Chondrocyte (in vitro differentiated cells): ENCODE measurements at regions not wholly inside any gene's neighbourhood (a gene's known extent, or its start where the extent isn't known, plus 50 kb on each side); places are given as distances from the start of the nearest gene placed in this dataset.

Experiments
- DNase-seq: peaks from one replicate; pipeline ENCODE4 v3.0.0; 2021; ENCODE audit warnings: mixed read lengths, low spot score
- H3K27ac Mint-ChIP-seq: one replicate; pipeline ENCODE4 v1.8.0; 2021; ENCODE audit warnings: mild to moderate bottlenecking, moderate library complexity, mixed read lengths; ENCODE audit not compliant: unreplicated experiment
- H3K27me3 Mint-ChIP-seq: 2 replicates; pipeline ENCODE4 v1.8.0; 2021; ENCODE audit warnings: low read depth, mixed read lengths
- H3K36me3 Mint-ChIP-seq: 2 replicates; pipeline ENCODE4 v1.8.0; 2021; ENCODE audit warnings: low read depth, mixed read lengths
- H3K4me1 Mint-ChIP-seq: 2 replicates; pipeline ENCODE4 v1.8.0; 2021; ENCODE audit warnings: low read depth, mild to moderate bottlenecking, mixed read lengths
- H3K4me3 Mint-ChIP-seq: one replicate; pipeline ENCODE4 v1.8.0; 2021; ENCODE audit warnings: mild to moderate bottlenecking, moderate library complexity, mixed read lengths; ENCODE audit not compliant: unreplicated experiment
- H3K9me3 Mint-ChIP-seq: 2 replicates; pipeline ENCODE4 v1.8.0; 2021; ENCODE audit warnings: low read depth, mixed read lengths
- TF ChIP-seq, protein P1 (sequence below): fragments of 200-600 bp; sonication (generic); IDR thresholded peaks from 2 replicates; pipeline ENCODE4 v1.5.0; 2021; ENCODE audit warnings: antibody characterized with exemption, mild to moderate bottlenecking, moderate library complexity

DNA sequence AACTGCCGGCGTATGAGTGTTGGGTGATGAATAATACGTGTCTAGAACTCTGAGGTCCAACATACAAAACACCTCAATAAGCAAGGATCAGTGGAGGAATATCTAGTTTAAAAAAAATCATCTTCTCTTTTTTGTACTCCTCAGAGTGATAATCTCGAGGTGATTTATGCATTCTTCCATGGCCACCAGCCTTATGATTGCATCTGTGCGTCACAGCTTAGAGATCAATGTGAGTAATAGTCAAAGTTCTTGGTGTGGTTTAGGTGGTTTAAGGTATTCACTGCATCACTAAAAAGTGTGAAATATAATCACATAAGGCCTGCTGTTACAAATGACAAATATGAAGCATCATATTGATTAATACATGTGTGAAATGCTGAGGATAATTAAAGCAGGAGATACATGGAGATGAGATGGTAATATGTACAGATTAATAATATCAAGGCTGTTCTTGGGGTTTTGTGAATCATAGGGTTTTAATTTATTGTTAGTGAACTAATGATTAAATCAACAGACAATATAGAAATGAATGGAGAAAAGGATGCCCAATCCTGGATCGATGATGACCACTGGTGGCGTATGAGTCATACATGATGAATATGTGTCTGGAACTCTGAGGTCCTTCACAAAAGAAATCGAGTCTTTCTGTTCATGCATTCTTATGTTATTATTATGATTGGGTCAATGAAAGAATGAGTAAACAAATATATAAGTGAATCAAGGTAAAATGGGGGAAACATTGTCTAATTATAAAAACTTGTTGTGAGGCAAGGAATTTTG is 68.8 kb upstream of the RTL1 start:
- H3K36me3 Mint-ChIP-seq: no peaks in the 10 kb centered on the region
- TF ChIP-seq, protein P1, sequence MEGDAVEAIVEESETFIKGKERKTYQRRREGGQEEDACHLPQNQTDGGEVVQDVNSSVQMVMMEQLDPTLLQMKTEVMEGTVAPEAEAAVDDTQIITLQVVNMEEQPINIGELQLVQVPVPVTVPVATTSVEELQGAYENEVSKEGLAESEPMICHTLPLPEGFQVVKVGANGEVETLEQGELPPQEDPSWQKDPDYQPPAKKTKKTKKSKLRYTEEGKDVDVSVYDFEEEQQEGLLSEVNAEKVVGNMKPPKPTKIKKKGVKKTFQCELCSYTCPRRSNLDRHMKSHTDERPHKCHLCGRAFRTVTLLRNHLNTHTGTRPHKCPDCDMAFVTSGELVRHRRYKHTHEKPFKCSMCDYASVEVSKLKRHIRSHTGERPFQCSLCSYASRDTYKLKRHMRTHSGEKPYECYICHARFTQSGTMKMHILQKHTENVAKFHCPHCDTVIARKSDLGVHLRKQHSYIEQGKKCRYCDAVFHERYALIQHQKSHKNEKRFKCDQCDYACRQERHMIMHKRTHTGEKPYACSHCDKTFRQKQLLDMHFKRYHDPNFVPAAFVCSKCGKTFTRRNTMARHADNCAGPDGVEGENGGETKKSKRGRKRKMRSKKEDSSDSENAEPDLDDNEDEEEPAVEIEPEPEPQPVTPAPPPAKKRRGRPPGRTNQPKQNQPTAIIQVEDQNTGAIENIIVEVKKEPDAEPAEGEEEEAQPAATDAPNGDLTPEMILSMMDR: no peak
- DNase-seq: no peak
- H3K27ac Mint-ChIP-seq: no peak overlapping the region
- H3K27me3 Mint-ChIP-seq: no peaks in the 10 kb centered on the region
- no peak overlapping the region for H3K4me3 Mint-ChIP-seq
- no peaks in the 10 kb centered on the region for H3K9me3 Mint-ChIP-seq
- no peaks in the 10 kb centered on the region for H3K4me1 Mint-ChIP-seq

GRCh38 chr14:100975671-100976070 is 72.1 kb upstream of the RTL1 start:
- H3K9me3 Mint-ChIP-seq: no peaks in the 10 kb centered on the region
- no peaks in the 10 kb centered on the region for H3K27me3 Mint-ChIP-seq
- H3K36me3 Mint-ChIP-seq: no peaks in the 10 kb centered on the region
- TF ChIP-seq, protein P1: no peak
- H3K4me3 Mint-ChIP-seq: no peak overlapping the region
- H3K4me1 Mint-ChIP-seq: peaks cover 6% of the 10 kb centered on the region
- H3K27ac Mint-ChIP-seq: no peak overlapping the region
- DNase-seq: no peak

DNA sequence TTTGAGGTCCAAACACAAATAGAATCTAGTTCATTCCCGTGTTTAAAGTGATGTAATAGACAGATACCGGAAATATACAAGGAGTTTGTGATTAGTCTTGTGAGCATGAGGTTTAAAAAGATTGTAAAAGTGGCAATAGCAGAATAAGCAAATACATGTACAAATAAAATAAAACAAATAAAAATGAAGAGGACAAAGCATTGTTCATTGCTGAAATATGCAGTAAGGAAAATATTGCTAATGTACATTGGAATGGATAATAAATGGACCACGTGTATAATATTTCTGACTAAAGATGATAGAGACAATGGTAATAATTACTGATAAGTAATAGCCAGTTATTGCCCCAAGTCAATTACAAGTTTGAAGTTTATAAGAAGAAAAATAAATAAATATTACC is 75.6 kb upstream of the RTL1 start:
- H3K27me3 Mint-ChIP-seq: no peaks in the 10 kb centered on the region
- no peak overlapping the region for H3K27ac Mint-ChIP-seq
- no peak overlapping the region for H3K4me3 Mint-ChIP-seq
- TF ChIP-seq, protein P1: no peak
- H3K9me3 Mint-ChIP-seq: no peaks in the 10 kb centered on the region
- H3K36me3 Mint-ChIP-seq: no peaks in the 10 kb centered on the region
- DNase-seq: no peak
- H3K4me1 Mint-ChIP-seq: peaks cover 6% of the 10 kb centered on the region

DNA sequence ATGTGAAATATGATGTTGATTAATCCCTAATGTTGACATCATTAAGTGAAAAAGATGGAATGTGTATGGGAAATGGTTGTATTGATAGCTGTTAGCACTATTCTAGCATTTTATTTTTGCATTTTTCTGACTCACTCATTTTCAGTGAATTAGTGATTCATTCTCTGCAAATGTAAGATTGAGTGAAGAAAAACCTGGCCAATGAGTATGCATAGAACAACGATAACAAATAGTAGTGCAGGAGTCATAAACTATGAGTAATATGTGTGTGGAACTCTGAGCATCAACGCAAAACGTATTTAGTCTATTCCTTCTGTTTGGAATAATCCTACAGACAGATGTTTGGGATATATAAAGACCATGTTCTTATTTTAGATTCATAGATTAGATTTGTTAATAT is 76.3 kb upstream of the RTL1 start:
- Mint-ChIP-seq H3K27me3 (no peaks in the 10 kb centered on the region), H3K36me3 (no peaks in the 10 kb centered on the region), H3K4me1 (peaks cover 6% of the 10 kb centered on the region), H3K9me3 (no peaks in the 10 kb centered on the region), H3K4me3 (no peak overlapping the region), H3K27ac (peak overlapping the region; percentile 23)
- TF ChIP-seq, protein P1: no peak
- no peak for DNase-seq

DNA sequence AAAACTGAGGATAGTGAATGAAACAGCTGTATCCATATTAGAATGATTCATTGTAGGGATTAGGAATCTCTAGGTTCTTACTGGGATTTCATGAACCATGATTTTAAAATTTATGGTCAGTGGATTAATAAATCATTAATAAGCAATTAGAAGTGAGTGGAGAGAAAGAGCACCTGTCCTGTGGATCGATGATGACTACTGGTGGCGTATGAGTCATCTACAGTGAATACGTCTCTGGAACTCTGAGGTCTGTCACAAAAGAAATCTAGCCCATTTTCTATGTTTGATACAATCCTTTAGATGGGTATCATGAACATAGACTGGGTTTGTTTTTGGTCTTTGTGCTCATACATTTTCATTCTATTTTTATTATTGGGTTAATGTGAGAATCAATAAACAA is 77.3 kb upstream of the RTL1 start:
- no peaks in the 10 kb centered on the region for H3K9me3 Mint-ChIP-seq
- no peaks in the 10 kb centered on the region for H3K36me3 Mint-ChIP-seq
- H3K27ac Mint-ChIP-seq: no peak overlapping the region
- TF ChIP-seq, protein P1: no peak
- no peaks in the 10 kb centered on the region for H3K27me3 Mint-ChIP-seq
- peaks cover 6% of the 10 kb centered on the region for H3K4me1 Mint-ChIP-seq
- no peak overlapping the region for H3K4me3 Mint-ChIP-seq
- no peak for DNase-seq
